Astrocyte of the spinal cord (primary cell): ENCODE measurements at regions not wholly inside any gene's neighbourhood (a gene's known extent, or its start where the extent isn't known, plus 50 kb on each side); places are given as distances from the start of the nearest gene placed in this dataset.

ENCODE experiments used
- DNase-seq: peaks from one replicate; pipeline ENCODE4 v3.0.0; 2011; ENCODE audit warnings: low read depth, low spot score
- H3K4me3 ChIP-seq: 2 replicates; pipeline ENCODE4 v1.5.1; 2011; ENCODE audit warnings: low read depth, mild to moderate bottlenecking, low read length, moderate library complexity
- in situ Hi-C: cut with HindIII; loops from 2 replicates; pipeline ENCODE4 v1.10.0; 2017; ENCODE audit warnings: low sequenced_read_pairs
- TF ChIP-seq, protein P1 (sequence below): IDR thresholded peaks from 2 replicates; pipeline ENCODE4 v1.5.1; 2012; ENCODE audit warnings: low read depth, mild to moderate bottlenecking, low read length, inconsistent platforms

DNA sequence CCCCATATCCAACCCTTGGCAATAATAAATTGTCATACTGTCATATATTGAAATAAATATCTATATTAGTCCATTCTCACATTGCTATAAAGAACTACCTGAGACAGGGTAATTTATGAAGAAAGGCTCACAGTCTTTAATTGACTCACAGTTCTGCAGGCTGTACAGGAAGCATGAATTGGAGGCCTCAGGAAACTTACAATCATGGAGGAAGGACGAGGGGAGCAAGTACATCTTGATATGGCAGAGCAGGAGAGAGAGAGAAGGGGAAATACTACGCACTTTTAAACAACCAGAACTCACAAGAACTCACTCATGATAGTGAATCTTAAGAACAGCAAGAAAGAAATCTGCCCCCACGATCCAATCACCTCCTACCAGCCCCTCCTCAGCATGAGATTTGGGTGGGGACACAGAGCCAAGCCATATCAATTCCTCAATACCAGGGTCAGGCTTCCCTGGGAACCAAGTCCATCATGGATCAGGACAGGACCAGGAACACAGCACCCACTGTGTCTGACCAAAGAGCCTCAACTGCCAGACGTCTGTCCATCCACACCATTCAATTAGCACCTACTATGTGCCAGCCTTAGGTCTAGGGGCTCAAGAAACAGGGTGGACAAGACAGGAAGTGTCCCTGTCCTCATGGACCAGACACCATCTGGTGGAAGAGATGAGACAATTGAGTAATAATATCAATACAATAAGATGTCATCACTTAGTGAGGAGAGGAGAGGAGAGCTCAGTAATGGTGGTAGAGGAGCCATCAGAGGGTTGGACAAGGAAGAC is 56.9 kb upstream of the TOP3B start:
- in situ Hi-C loops: no loop called here
- no peak overlapping the region for H3K4me3 ChIP-seq
- TF ChIP-seq, protein P1, sequence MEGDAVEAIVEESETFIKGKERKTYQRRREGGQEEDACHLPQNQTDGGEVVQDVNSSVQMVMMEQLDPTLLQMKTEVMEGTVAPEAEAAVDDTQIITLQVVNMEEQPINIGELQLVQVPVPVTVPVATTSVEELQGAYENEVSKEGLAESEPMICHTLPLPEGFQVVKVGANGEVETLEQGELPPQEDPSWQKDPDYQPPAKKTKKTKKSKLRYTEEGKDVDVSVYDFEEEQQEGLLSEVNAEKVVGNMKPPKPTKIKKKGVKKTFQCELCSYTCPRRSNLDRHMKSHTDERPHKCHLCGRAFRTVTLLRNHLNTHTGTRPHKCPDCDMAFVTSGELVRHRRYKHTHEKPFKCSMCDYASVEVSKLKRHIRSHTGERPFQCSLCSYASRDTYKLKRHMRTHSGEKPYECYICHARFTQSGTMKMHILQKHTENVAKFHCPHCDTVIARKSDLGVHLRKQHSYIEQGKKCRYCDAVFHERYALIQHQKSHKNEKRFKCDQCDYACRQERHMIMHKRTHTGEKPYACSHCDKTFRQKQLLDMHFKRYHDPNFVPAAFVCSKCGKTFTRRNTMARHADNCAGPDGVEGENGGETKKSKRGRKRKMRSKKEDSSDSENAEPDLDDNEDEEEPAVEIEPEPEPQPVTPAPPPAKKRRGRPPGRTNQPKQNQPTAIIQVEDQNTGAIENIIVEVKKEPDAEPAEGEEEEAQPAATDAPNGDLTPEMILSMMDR: no peak
- DNase-seq: no peak

DNA sequence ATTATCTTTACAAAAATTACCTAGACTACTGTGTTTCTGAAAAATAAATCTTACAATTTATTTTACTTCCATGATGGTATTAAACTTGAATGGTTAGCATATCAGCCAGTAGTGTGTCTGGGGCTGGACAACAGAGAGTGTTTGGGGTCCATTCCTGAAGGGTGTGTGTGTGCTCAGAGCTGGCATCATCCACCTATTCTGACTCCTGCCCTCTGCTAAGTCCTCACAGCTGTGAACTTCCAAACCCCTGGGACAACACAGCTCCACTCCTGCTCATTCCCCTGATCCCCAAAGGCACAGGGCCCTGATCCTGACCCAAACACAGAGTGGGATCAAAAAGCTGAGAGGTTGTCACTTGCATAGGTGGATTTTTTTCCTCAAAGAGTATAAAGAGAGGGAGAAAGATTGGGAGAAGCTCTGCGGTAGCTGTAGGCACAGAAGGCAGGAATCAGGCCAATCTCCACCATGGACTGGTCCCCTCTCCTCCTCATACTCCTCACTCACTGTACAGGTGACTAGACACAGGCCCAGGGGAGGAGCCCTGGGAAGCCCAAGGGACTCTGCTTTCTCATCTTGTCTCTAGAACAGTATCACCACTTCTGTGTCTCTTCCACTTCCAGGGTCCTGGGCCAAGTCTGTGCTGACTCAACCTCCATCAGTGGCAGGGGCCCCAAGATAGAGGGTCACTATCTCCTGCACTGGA is 55.7 kb upstream of the TOP3B start:
- in situ Hi-C loops: no loop called here
- TF ChIP-seq, protein P1: no peak
- H3K4me3 ChIP-seq: no peak overlapping the region
- no peak for DNase-seq

DNA sequence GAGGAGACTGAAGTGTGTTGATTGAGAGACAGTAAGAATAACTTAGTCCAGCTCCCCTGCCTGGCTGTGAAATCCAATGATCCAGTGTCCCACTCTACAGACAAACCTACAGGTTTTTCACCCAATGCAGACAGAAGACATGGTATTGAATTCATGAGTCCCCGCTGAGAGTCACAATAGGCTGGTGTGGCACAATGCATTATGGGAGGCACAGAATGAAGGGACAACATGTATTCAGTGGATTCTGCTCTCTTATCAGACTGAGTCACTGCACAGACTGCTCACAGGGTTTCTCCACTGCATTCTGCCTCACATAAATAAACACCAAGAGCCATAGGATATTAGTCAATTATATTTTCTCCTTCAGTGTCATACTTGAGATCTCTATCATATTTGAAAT is 55.2 kb upstream of the TOP3B start:
- H3K4me3 ChIP-seq: no peak overlapping the region
- TF ChIP-seq, protein P1: no peak
- in situ Hi-C loops: no loop called here
- DNase-seq: peak; percentile 47

DNA sequence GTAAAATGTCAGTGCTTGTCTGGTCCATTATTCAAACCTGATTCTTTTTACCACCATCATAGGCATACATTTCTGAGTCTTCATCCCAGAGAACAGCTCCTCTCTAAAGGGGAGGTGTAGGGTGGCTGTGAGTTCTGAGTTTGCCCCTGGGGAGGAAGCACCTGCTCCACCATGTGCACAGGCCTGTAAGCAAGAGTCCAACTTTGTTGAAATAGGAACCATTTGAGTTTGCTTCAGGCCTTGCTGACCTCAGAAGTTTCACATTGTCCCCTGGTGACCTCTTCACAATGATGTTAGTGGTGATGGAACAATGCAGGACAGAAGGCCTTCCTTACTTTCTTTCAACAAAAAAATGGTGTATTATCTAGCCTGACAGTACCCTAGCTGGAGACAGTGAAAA is 54.6 kb upstream of the TOP3B start:
- TF ChIP-seq, protein P1: no peak
- H3K4me3 ChIP-seq: no peak overlapping the region
- DNase-seq: no peak
- in situ Hi-C loops: no loop called here

DNA sequence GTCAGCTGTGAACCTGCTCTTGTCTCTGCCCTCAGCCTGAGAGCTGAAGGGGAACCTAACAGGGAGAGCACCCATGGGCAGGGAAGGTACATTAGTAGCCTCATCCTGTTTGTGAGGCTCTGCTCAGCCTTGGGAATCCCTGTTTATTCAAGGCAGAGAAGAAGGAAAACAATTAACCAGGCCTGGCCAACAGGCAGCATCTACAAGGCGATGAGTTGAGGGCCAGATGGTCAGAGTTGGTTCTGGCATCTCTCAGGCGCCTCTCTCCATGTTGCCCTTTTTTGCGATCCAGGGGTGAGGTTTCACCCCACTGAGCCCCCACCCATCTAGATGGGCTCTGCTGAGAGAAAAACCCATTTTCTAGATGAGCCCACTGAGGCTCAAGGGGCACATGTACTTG is 54.0 kb upstream of the TOP3B start:
- H3K4me3 ChIP-seq: no peak overlapping the region
- in situ Hi-C loops: no loop called here
- TF ChIP-seq, protein P1: no peak
- no peak for DNase-seq

DNA sequence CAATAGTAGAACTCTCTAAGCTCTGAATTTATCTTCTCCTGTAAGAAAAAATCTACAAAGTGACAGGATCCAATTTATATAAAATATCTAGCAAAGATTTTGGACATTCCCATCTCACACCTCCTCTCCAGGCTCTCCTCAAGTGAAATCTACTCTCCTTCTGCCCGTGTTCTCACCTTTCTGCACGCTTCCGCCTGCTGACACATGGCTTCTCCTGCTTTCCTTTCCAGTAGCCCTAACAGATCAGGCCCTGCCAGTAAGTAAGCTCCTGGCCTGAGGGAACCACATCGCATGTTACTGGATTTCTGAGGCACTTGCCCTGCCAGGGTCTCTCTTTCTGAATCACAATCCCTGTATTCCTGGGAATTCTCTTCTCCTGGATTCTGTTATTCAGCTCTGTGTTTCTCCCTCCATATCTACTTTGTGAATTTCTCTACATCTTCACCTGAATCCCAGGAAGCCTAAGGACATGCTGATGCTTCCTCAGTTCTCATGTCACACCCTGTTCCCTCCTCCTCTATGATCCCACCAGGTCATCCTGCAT is 53.3 kb upstream of the TOP3B start:
- DNase-seq: no peak
- TF ChIP-seq, protein P1: no peak
- no peak overlapping the region for H3K4me3 ChIP-seq
- in situ Hi-C loops: no loop called here
